ENCODE measurements at regions not wholly inside any gene's neighbourhood (a gene's known extent, or its start where the extent isn't known, plus 50 kb on each side); places are given as distances from the start of the nearest gene placed in this dataset.
"Not testable (repeated sequence)": the region's sequence is repeated elsewhere in the genome, so short reads cannot be mapped to it uniquely, and the experiment has no call there.

- no peak for DNase-seq
- Mint-ChIP-seq H3K9me3 (no peaks in the 10 kb centered on the region), H3K4me1 (no peaks in the 10 kb centered on the region), H3K4me3 (no peak overlapping the region), H3K27ac (no peak overlapping the region), H3K27me3 (ENCODE audit: low read depth, poor library complexity) (no peaks in the 10 kb centered on the region), H3K36me3 (ENCODE audit: low read depth) (no peaks in the 10 kb centered on the region)
- TF ChIP-seq CTCF (IDR thresholded peaks at IDR 0.05) = no peak
Measured at GRCh38 chr11:29063630-29064361, 953.0 kb downstream of the KCNA4 start.

DNA sequence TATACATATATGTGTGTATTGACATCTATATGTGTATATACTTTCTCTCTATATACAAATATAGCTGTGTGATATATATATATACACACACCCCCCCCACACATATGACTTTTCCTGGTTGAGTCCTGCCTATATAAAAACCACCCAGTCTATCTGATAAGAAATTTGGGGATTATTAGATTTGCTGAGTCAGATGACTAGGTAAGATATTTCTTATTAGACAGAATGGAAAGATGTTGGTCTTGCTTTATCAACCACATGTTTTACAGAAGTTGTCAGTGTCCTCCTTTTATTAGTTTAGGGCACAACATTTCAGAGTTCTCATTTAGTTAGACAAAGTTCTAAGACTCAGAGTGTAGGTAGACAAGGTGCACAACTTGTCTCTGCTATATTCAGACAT lies 953.3 kb downstream of the METTL15 start:
- TF ChIP-seq CTCF (IDR thresholded peaks at IDR 0.05) = no peak
- Mint-ChIP-seq H3K9me3 (peaks cover 14% of the 10 kb centered on the region), H3K4me1 (no peaks in the 10 kb centered on the region), H3K36me3 (ENCODE audit: low read depth) (no peaks in the 10 kb centered on the region), H3K27me3 (ENCODE audit: low read depth, poor library complexity) (no peaks in the 10 kb centered on the region), H3K4me3 (no peak overlapping the region), H3K27ac (no peak overlapping the region)
- DNase-seq = no peak

DNA sequence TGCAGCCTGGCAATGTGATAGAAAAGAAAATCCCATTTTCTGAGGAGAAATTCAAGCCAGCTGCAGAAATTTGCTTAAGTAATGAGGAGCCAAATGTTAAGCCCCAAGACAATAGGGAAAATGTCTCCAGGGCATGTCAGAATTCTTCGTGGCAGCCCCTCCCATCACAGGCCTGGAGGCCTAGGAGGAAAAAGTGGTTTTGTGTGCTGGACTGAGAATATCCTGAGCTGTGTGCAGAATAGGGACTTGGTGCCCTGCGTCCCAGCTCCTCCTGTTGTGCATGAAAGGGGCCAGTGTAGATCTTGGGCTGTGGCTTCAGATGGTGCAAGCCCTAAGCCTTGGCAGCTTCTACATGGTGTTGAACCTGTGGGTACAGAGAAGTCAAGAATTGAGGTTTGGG lies 948.3 kb downstream of the METTL15 start:
- not testable (repeated sequence) for H3K4me3 Mint-ChIP-seq; H3K4me1 Mint-ChIP-seq; H3K27ac Mint-ChIP-seq; H3K36me3 Mint-ChIP-seq (ENCODE audit: low read depth); H3K27me3 Mint-ChIP-seq (ENCODE audit: low read depth, poor library complexity); DNase-seq
- H3K9me3 Mint-ChIP-seq = peaks cover 31% of the 10 kb centered on the region

DNA sequence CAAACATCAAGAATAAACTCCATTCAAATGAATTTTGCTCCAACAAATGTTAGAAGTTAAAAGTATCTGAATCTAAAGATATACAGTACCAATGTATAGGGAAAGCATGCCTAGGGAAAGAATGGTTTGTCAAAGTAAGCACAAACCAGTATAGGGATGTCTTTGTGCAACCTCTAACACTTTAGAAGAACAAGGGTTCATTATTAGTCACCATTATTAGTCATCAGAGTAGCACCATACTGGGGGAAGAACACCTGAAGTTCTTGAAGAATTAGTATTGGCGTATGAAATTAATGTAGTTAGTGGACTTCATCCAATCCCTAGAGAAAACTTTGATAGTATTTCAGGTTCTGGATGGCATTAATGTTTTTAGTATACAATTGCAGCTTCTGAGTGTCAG lies 943.7 kb downstream of the METTL15 start:
- no peak overlapping the region for H3K27ac Mint-ChIP-seq
- H3K9me3 Mint-ChIP-seq = peaks cover 33% of the 10 kb centered on the region
- TF ChIP-seq CTCF (IDR thresholded peaks at IDR 0.05) = no peak
- H3K4me3 Mint-ChIP-seq = no peak overlapping the region
- no peaks in the 10 kb centered on the region for H3K4me1 Mint-ChIP-seq
- H3K27me3 Mint-ChIP-seq (ENCODE audit: low read depth, poor library complexity) = peaks cover 5% of the 10 kb centered on the region
- no peak for DNase-seq
- no peaks in the 10 kb centered on the region for H3K36me3 Mint-ChIP-seq (ENCODE audit: low read depth)

- not testable (repeated sequence) for H3K27me3 Mint-ChIP-seq (ENCODE audit: low read depth, poor library complexity); DNase-seq; H3K4me3 Mint-ChIP-seq; H3K27ac Mint-ChIP-seq; H3K36me3 Mint-ChIP-seq (ENCODE audit: low read depth); H3K4me1 Mint-ChIP-seq
- peaks cover 23% of the 10 kb centered on the region for H3K9me3 Mint-ChIP-seq
Measured at GRCh38 chr11:29050962-29051361, 942.8 kb downstream of the METTL15 start.

DNA sequence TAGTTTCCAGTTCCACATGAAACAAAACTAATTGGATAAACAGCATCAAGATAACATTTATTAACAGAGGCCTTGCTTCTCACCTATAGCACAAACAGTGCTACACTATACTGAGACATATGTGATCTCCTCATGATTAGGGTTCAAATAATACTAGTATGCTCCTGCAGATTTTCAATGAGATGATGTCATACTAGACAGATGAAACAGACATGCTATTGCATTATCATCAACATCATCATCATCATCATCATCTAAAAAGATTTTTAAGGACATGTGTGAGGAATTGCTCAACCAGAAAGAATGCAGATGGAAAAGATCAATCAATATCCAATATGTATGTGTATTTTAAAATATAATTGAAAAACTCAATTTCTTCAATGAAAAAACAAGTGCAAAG lies 932.3 kb downstream of the METTL15 start:
- H3K4me1 Mint-ChIP-seq = no peaks in the 10 kb centered on the region
- no peak overlapping the region for H3K27ac Mint-ChIP-seq
- no peak overlapping the region for H3K4me3 Mint-ChIP-seq
- no peaks in the 10 kb centered on the region for H3K9me3 Mint-ChIP-seq
- H3K27me3 Mint-ChIP-seq (ENCODE audit: low read depth, poor library complexity) = no peaks in the 10 kb centered on the region
- TF ChIP-seq CTCF (IDR thresholded peaks at IDR 0.05) = no peak
- no peak for DNase-seq
- no peaks in the 10 kb centered on the region for H3K36me3 Mint-ChIP-seq (ENCODE audit: low read depth)

- peaks cover 25% of the 10 kb centered on the region for H3K9me3 Mint-ChIP-seq
- TF ChIP-seq CTCF (IDR thresholded peaks at IDR 0.05) = no peak
- H3K4me1 Mint-ChIP-seq = no peaks in the 10 kb centered on the region
- no peak for DNase-seq
- H3K4me3 Mint-ChIP-seq = no peak overlapping the region
- no peaks in the 10 kb centered on the region for H3K36me3 Mint-ChIP-seq (ENCODE audit: low read depth)
- peaks cover 4% of the 10 kb centered on the region for H3K27me3 Mint-ChIP-seq (ENCODE audit: low read depth, poor library complexity)
- H3K27ac Mint-ChIP-seq = no peak overlapping the region
Measured at GRCh38 chr11:29032384-29033149, 924.4 kb downstream of the METTL15 start.

All from nephron progenitor cell (in vitro differentiated cells).